Glutamatergic neuron (in vitro differentiated cells): ENCODE measurements at regions not wholly inside any gene's neighbourhood (a gene's known extent, or its start where the extent isn't known, plus 50 kb on each side); places are given as distances from the start of the nearest gene placed in this dataset.

Experiments used
- DNase-seq: peaks from one replicate; pipeline ENCODE4 v3.0.0; 2022
- H3K27ac Mint-ChIP-seq: one replicate; pipeline ENCODE4 v1.8.0; 2020; ENCODE audit warnings: mild to moderate bottlenecking, mixed read lengths, inconsistent platforms; ENCODE audit not compliant: unreplicated experiment
- H3K27me3 Mint-ChIP-seq: one replicate; pipeline ENCODE4 v1.8.0; 2020; ENCODE audit warnings: mild to moderate bottlenecking, moderate library complexity, mixed read lengths, inconsistent platforms; ENCODE audit not compliant: unreplicated experiment
- H3K36me3 Mint-ChIP-seq: one replicate; pipeline ENCODE4 v1.8.0; 2020; ENCODE audit warnings: mild to moderate bottlenecking, mixed read lengths, inconsistent platforms; ENCODE audit not compliant: unreplicated experiment
- H3K4me1 Mint-ChIP-seq: one replicate; pipeline ENCODE4 v1.8.0; 2020; ENCODE audit warnings: mild to moderate bottlenecking, low read depth, mixed read lengths, inconsistent platforms; ENCODE audit not compliant: unreplicated experiment
- H3K4me3 Mint-ChIP-seq: one replicate; pipeline ENCODE4 v1.8.0; 2020; ENCODE audit warnings: mild to moderate bottlenecking, mixed read lengths, inconsistent platforms; ENCODE audit not compliant: unreplicated experiment
- H3K9me3 Mint-ChIP-seq: one replicate; pipeline ENCODE4 v1.8.0; 2020; ENCODE audit warnings: mild to moderate bottlenecking, moderate library complexity, mixed read lengths, inconsistent platforms; ENCODE audit not compliant: unreplicated experiment
- CTCF ChIP-seq: fragments of 200-600 bp; sonication (generic); IDR thresholded peaks from one replicate; pipeline ENCODE4 v1.5.0; 2021; ENCODE audit not compliant: partially characterized antibody, unreplicated experiment

GRCh38 chr9:107723015-107723414 is 233.4 kb upstream of the KLF4 start:
- Mint-ChIP-seq H3K4me3 (no peak overlapping the region), H3K4me1 (no peaks in the 10 kb centered on the region), H3K9me3 (no peaks in the 10 kb centered on the region), H3K36me3 (no peaks in the 10 kb centered on the region), H3K27me3 (no peaks in the 10 kb centered on the region), H3K27ac (no peak overlapping the region)
- no peak for TF ChIP-seq CTCF
- no peak for DNase-seq

- peaks cover 2% of the 10 kb centered on the region for H3K27me3 Mint-ChIP-seq
- H3K9me3 Mint-ChIP-seq: no peaks in the 10 kb centered on the region
- H3K27ac Mint-ChIP-seq: no peak overlapping the region
- H3K36me3 Mint-ChIP-seq: no peaks in the 10 kb centered on the region
- no peak for DNase-seq
- H3K4me1 Mint-ChIP-seq: no peaks in the 10 kb centered on the region
- H3K4me3 Mint-ChIP-seq: no peak overlapping the region
- no peak for TF ChIP-seq CTCF
Measured at GRCh38 chr9:107721705-107722245, 232.2 kb upstream of the KLF4 start.

GRCh38 chr9:107720501-107720900 is 230.9 kb upstream of the KLF4 start:
- H3K9me3 Mint-ChIP-seq: no peaks in the 10 kb centered on the region
- H3K4me3 Mint-ChIP-seq: no peak overlapping the region
- H3K4me1 Mint-ChIP-seq: no peaks in the 10 kb centered on the region
- DNase-seq: no peak
- TF ChIP-seq CTCF: no peak
- H3K27ac Mint-ChIP-seq: no peak overlapping the region
- no peaks in the 10 kb centered on the region for H3K36me3 Mint-ChIP-seq
- peaks cover 2% of the 10 kb centered on the region for H3K27me3 Mint-ChIP-seq

- TF ChIP-seq CTCF: no peak
- H3K36me3 Mint-ChIP-seq: no peaks in the 10 kb centered on the region
- no peaks in the 10 kb centered on the region for H3K9me3 Mint-ChIP-seq
- H3K4me1 Mint-ChIP-seq: no peaks in the 10 kb centered on the region
- no peak for DNase-seq
- H3K27me3 Mint-ChIP-seq: peaks cover 4% of the 10 kb centered on the region
- no peak overlapping the region for H3K4me3 Mint-ChIP-seq
- H3K27ac Mint-ChIP-seq: no peak overlapping the region
Measured at GRCh38 chr9:107717529-107718314, 228.2 kb upstream of the KLF4 start.

GRCh38 chr9:107715740-107716139 is 226.2 kb upstream of the KLF4 start:
- no peaks in the 10 kb centered on the region for H3K4me1 Mint-ChIP-seq
- H3K36me3 Mint-ChIP-seq: no peaks in the 10 kb centered on the region
- H3K4me3 Mint-ChIP-seq: no peak overlapping the region
- no peak for DNase-seq
- no peak overlapping the region for H3K27ac Mint-ChIP-seq
- H3K9me3 Mint-ChIP-seq: peaks cover 3% of the 10 kb centered on the region
- H3K27me3 Mint-ChIP-seq: peaks cover 13% of the 10 kb centered on the region
- TF ChIP-seq CTCF: no peak
